ENCODE measurements at regions not wholly inside any gene's neighbourhood (a gene's known extent, or its start where the extent isn't known, plus 50 kb on each side); places are given as distances from the start of the nearest gene placed in this dataset.
"Not testable (repeated sequence)": the region's sequence is repeated elsewhere in the genome, so short reads cannot be mapped to it uniquely, and the experiment has no call there.

DNA sequence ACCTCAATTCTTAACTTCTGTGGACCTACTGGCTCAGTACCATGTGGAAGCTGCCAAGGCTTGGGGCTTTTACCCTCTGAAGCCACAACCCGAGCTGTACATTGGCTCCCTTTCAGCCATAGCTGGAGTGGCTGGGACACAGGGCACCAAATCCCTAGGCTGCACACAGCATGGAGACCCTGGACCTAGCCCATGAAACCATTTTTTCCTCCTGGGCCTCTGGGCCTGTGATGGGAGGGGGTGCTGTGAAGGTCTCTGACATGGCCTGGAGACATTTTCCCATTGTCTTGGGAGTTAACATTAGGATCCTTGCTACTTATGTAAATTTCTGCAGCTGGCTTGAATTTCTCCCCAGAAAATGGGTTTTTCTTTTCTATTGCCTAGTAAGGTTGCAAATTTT, 205.1 kb downstream of the DCDC2C start:
- H3K9me3 ChIP-seq; H3K4me2 ChIP-seq; DNase-seq (ENCODE audit: low read depth in 1 of 2, low spot score in 1 of 2); H3K4me1 ChIP-seq; CTCF ChIA-PET; ATAC-seq; FAIRE-seq; H3K27ac ChIP-seq; POLR2A ChIA-PET; H3K4me3 ChIP-seq: not testable (repeated sequence)
- peak; percentile 85 for TF ChIP-seq ZFP36 (IDR thresholded peaks at IDR 0.05; ENCODE audit: borderline replicate concordance, partially characterized antibody)
- WGBS (ENCODE audit: missing lambda C conversion rate) = 0% methylated on average over 1 of the region's 1 CpG

DNA sequence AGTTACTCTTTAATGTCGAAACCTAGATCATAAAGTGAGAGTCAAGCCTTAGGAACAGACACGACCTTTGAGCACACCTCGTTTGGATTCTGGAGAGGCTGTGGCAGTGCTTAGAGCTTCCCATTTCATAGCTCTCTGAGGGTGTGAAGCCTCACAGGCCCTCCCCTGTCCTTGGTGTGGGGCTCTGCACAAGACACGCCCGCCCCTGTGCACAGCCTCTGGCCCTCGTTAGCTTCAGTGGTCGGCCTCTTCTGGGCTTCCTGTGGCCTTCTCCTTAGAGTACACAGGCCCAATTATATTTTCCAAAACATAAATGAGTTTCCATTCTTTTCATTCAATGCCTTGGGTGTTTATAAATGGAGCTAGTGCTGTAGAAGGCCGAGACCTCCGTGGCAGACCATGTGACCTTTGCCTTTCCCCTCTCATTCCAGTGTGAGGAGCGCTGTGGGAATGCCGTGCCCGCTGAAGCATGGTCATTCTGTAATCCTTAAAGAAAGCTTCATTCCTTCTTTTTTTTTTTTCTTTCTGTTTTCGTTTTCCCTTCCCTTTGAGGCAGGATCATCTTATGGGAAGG, 208.6 kb downstream of the DCDC2C start:
- no peak; a peak in 1 of 6 replicates for ATAC-seq
- FAIRE-seq = no peak
- CTCF ChIA-PET = interaction anchor here (0.6 to 1.4 kb wide), 4 partner anchors 8 to 260 kb away, joined by 3 read pairs; no protein-coding TSS in a partner anchor
- DNase-seq (ENCODE audit: low read depth in 1 of 2, low spot score in 1 of 2) = no peak
- H3K27ac ChIP-seq = no peak overlapping the region
- H3K9me3 ChIP-seq = peaks cover 9% of the 10 kb centered on the region; the same call in 2 of the 3 replicates
- TF ChIP-seq CHD4 (IDR thresholded peaks at IDR 0.05; ENCODE audit: borderline replicate concordance) = no peak
- no peak for TF ChIP-seq HOXA7 (CRISPR knock-in tag; IDR thresholded peaks at IDR 0.05)
- no peak for TF ChIP-seq KDM5A (IDR thresholded peaks at IDR 0.05)
- TF ChIP-seq CBX8 (IDR thresholded peaks at IDR 0.05) = no peak
- TF ChIP-seq RCOR1 (IDR thresholded peaks at IDR 0.05; ENCODE audit: low read depth, low read length) = no peak
- no peak for TF ChIP-seq MAZ (IDR thresholded peaks at IDR 0.05; ENCODE audit: borderline replicate concordance, low read depth, low read length)
- TF ChIP-seq BHLHE40 (IDR thresholded peaks at IDR 0.05; ENCODE audit: low read depth, low read length) = no peak
- TF ChIP-seq TP53 (CRISPR knock-in tag; IDR thresholded peaks at IDR 0.05) = no peak
- TF ChIP-seq NPAS2 (CRISPR knock-in tag; IDR thresholded peaks at IDR 0.05; ENCODE audit: borderline replicate concordance) = no peak
- TF ChIP-seq, protein P1, sequence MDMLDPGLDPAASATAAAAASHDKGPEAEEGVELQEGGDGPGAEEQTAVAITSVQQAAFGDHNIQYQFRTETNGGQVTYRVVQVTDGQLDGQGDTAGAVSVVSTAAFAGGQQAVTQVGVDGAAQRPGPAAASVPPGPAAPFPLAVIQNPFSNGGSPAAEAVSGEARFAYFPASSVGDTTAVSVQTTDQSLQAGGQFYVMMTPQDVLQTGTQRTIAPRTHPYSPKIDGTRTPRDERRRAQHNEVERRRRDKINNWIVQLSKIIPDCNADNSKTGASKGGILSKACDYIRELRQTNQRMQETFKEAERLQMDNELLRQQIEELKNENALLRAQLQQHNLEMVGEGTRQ (IDR thresholded peaks at IDR 0.05) = no peak
- no peak for TF ChIP-seq CBX2 (IDR thresholded peaks at IDR 0.05; ENCODE audit: borderline replicate concordance, low read depth)
- TF ChIP-seq, protein P2, sequence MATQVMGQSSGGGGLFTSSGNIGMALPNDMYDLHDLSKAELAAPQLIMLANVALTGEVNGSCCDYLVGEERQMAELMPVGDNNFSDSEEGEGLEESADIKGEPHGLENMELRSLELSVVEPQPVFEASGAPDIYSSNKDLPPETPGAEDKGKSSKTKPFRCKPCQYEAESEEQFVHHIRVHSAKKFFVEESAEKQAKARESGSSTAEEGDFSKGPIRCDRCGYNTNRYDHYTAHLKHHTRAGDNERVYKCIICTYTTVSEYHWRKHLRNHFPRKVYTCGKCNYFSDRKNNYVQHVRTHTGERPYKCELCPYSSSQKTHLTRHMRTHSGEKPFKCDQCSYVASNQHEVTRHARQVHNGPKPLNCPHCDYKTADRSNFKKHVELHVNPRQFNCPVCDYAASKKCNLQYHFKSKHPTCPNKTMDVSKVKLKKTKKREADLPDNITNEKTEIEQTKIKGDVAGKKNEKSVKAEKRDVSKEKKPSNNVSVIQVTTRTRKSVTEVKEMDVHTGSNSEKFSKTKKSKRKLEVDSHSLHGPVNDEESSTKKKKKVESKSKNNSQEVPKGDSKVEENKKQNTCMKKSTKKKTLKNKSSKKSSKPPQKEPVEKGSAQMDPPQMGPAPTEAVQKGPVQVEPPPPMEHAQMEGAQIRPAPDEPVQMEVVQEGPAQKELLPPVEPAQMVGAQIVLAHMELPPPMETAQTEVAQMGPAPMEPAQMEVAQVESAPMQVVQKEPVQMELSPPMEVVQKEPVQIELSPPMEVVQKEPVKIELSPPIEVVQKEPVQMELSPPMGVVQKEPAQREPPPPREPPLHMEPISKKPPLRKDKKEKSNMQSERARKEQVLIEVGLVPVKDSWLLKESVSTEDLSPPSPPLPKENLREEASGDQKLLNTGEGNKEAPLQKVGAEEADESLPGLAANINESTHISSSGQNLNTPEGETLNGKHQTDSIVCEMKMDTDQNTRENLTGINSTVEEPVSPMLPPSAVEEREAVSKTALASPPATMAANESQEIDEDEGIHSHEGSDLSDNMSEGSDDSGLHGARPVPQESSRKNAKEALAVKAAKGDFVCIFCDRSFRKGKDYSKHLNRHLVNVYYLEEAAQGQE (IDR thresholded peaks at IDR 0.05) = no peak
- no peak for TF ChIP-seq HEYL (CRISPR knock-in tag; IDR thresholded peaks at IDR 0.05)
- no peak for TF ChIP-seq NFE2L2 (conservative IDR thresholded peaks at IDR 0.05; ENCODE audit: low read length)
- TF ChIP-seq RFX5 (IDR thresholded peaks at IDR 0.05) = no peak
- no peak for TF ChIP-seq RNF2 (IDR thresholded peaks at IDR 0.05; ENCODE audit: borderline replicate concordance, low read depth)
- no peak for TF ChIP-seq MAFK (IDR thresholded peaks at IDR 0.05; ENCODE audit: partially characterized antibody)
- 4% methylated on average over 13 of the region's 13 CpGs for WGBS (ENCODE audit: missing lambda C conversion rate)
- POLR2A ChIA-PET = no interaction called here
- no peak overlapping the region for H3K4me3 ChIP-seq
- H3K4me2 ChIP-seq = no peak overlapping the region
- H3K4me1 ChIP-seq = no peaks in the 10 kb centered on the region

DNA sequence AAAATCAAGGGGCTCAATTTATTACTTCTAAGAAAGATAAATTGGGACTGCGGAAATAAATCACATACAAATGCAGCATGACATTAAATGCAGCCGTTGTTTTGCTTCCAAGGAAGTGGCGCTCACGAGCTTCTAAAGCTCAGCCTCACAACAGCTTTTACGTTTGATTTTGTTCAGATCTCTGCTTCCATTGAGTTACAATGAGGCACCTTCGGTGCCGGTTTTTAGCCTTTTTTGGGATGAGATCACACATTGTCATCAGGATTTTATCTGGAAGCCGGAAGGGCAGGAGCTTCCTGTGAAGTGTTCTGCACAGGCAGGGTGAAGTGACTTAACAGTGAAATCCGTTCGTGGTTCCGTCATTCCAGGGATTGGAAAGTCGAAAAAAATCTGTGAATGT, 209.8 kb downstream of the DCDC2C start:
- ChIA-PET POLR2A (no interaction called here), CTCF (interaction anchor here (0.8 kb wide), 1 partner anchor 35 kb away, joined by 3 read pairs; no protein-coding TSS in a partner anchor)
- ATAC-seq = no peak
- Histone ChIP-seq H3K9me3 (peaks cover 7% of the 10 kb centered on the region; the same call in 2 of the 3 replicates), H3K4me3 (no peak overlapping the region), H3K4me2 (no peak overlapping the region), H3K4me1 (no peaks in the 10 kb centered on the region), H3K27ac (no peak overlapping the region)
- no peak for DNase-seq (ENCODE audit: low read depth in 1 of 2, low spot score in 1 of 2)
- 27% methylated on average over 12 of the region's 12 CpGs for WGBS (ENCODE audit: missing lambda C conversion rate)
- FAIRE-seq = no peak
- TF ChIP-seq, protein P3, sequence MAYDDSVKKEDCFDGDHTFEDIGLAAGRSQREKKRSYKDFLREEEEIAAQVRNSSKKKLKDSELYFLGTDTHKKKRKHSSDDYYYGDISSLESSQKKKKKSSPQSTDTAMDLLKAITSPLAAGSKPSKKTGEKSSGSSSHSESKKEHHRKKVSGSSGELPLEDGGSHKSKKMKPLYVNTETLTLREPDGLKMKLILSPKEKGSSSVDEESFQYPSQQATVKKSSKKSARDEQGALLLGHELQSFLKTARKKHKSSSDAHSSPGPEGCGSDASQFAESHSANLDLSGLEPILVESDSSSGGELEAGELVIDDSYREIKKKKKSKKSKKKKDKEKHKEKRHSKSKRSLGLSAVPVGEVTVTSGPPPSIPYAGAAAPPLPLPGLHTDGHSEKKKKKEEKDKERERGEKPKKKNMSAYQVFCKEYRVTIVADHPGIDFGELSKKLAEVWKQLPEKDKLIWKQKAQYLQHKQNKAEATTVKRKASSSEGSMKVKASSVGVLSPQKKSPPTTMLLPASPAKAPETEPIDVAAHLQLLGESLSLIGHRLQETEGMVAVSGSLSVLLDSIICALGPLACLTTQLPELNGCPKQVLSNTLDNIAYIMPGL (CRISPR knock-in tag; IDR thresholded peaks at IDR 0.05; ENCODE audit: borderline replicate concordance) = no peak
- no peak for TF ChIP-seq PHF8 (IDR thresholded peaks at IDR 0.05; ENCODE audit: borderline replicate concordance, low read depth)
- TF ChIP-seq KDM5A (IDR thresholded peaks at IDR 0.05) = no peak
- no peak for TF ChIP-seq KDM1A (IDR thresholded peaks at IDR 0.05; ENCODE audit: low read depth)
- TF ChIP-seq FOSB (CRISPR knock-in tag; IDR thresholded peaks at IDR 0.05) = no peak
- no peak for TF ChIP-seq CHD2 (IDR thresholded peaks at IDR 0.05; ENCODE audit: low read length, partially characterized antibody)
- no peak for TF ChIP-seq NR3C1 (IDR thresholded peaks at IDR 0.05)
- TF ChIP-seq, protein P4, sequence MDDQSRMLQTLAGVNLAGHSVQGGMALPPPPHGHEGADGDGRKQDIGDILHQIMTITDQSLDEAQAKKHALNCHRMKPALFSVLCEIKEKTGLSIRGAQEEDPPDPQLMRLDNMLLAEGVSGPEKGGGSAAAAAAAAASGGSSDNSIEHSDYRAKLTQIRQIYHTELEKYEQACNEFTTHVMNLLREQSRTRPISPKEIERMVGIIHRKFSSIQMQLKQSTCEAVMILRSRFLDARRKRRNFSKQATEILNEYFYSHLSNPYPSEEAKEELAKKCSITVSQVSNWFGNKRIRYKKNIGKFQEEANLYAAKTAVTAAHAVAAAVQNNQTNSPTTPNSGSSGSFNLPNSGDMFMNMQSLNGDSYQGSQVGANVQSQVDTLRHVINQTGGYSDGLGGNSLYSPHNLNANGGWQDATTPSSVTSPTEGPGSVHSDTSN (IDR thresholded peaks at IDR 0.05) = no peak
- no peak for TF ChIP-seq ZNF302 (CRISPR knock-in tag; IDR thresholded peaks at IDR 0.05)
- TF ChIP-seq ESRRA (IDR thresholded peaks at IDR 0.05; ENCODE audit: borderline replicate concordance, low read length) = no peak
- TF ChIP-seq, protein P1 (IDR thresholded peaks at IDR 0.05) = no peak
